PFSK-1 (cell line): ENCODE measurements at regions not wholly inside any gene's neighbourhood (a gene's known extent, or its start where the extent isn't known, plus 50 kb on each side); places are given as distances from the start of the nearest gene placed in this dataset.

Experiments used
- FOXP2 ChIP-seq: optimal IDR thresholded peaks from 2 replicates; pipeline ENCODE3; 2011; ENCODE audit warnings: borderline replicate concordance, control low read depth, inconsistent platforms; ENCODE audit not compliant: insufficient read depth; ENCODE audit errors: extremely low read length, extremely low read depth
- POLR2AphosphoS5 ChIP-seq: IDR thresholded peaks from 2 replicates; pipeline ENCODE4 v1.6.1; 2012; ENCODE audit warnings: low read depth, mild to moderate bottlenecking, control low read depth, low read length, moderate library complexity
- REST ChIP-seq, 2 experiments: IDR thresholded peaks; 2 replicates each; pipeline versions ENCODE4 v1.6.1 to v1.8.0; 2011 to 2012; ENCODE audit warnings: low read depth in 2 of 2, low read length in 2 of 2, control low read depth in 1 of 2, inconsistent platforms in 1 of 2, mild to moderate bottlenecking in 1 of 2, moderate library complexity in 1 of 2; ENCODE audit not compliant: insufficient read depth in 1 of 2
- SIN3A ChIP-seq: IDR thresholded peaks from 2 replicates; pipeline ENCODE4 v1.6.1; 2012; ENCODE audit warnings: mild to moderate bottlenecking, low read length, moderate library complexity, borderline replicate concordance; ENCODE audit not compliant: insufficient read depth
- TAF1 ChIP-seq: IDR thresholded peaks from 2 replicates; pipeline ENCODE4 v1.6.1; 2012; ENCODE audit warnings: low read length, control low read depth, borderline replicate concordance; ENCODE audit not compliant: insufficient read depth

GRCh38 chr4:96606451-96606850 lies 766.6 kb downstream of the PDHA2 start:
- TF ChIP-seq TAF1 = no peak
- TF ChIP-seq SIN3A = no peak
- no peak for TF ChIP-seq FOXP2
- no peak for TF ChIP-seq REST (IDR thresholded peaks at IDR 0.05; ENCODE audit: insufficient read depth in 1 of 2, low read depth in 2 of 2, low read length in 2 of 2)
- TF ChIP-seq POLR2AphosphoS5 = no peak

- no peak for TF ChIP-seq SIN3A
- no peak for TF ChIP-seq TAF1
- no peak for TF ChIP-seq FOXP2
- TF ChIP-seq REST (IDR thresholded peaks at IDR 0.05; ENCODE audit: insufficient read depth in 1 of 2, low read depth in 2 of 2, low read length in 2 of 2) = no peak
Measured at GRCh38 chr4:96626023-96626422, 786.1 kb downstream of the PDHA2 start.

- TF ChIP-seq TAF1 (no peak), POLR2AphosphoS5 (no peak), REST (IDR thresholded peaks at IDR 0.05; ENCODE audit: insufficient read depth in 1 of 2, low read depth in 2 of 2, low read length in 2 of 2) (no peak), FOXP2 (no peak), SIN3A (no peak)
Measured at GRCh38 chr4:96630839-96631238, 790.9 kb downstream of the PDHA2 start.

GRCh38 chr4:96637971-96638412 lies 798.1 kb downstream of the PDHA2 start:
- TF ChIP-seq TAF1 (no peak), FOXP2 (no peak), POLR2AphosphoS5 (no peak), REST (IDR thresholded peaks at IDR 0.05; ENCODE audit: insufficient read depth in 1 of 2, low read depth in 2 of 2, low read length in 2 of 2) (no peak), SIN3A (no peak)

GRCh38 chr4:96639932-96640331 lies 800.0 kb downstream of the PDHA2 start:
- TF ChIP-seq SIN3A (no peak), REST (IDR thresholded peaks at IDR 0.05; ENCODE audit: insufficient read depth in 1 of 2, low read depth in 2 of 2, low read length in 2 of 2) (no peak), TAF1 (no peak), FOXP2 (no peak), POLR2AphosphoS5 (no peak)
